Ovary (tissue), 3 donors: ENCODE measurements at regions not wholly inside any gene's neighbourhood (a gene's known extent, or its start where the extent isn't known, plus 50 kb on each side); places are given as distances from the start of the nearest gene placed in this dataset.

Source experiments
- POLR2A ChIP-seq: fragments of 450-650 bp; IDR thresholded peaks from one replicate; pipeline ENCODE4 v1.6.1; 2017; ENCODE audit warnings: antibody characterized with exemption, mild to moderate bottlenecking, moderate library complexity
- TF ChIP-seq, protein P1 (sequence below), 3 donors: fragments of 450-650 bp in 2 of 3; fragments of 200-600 bp in 1 of 3; IDR thresholded peaks; one replicate each; pipeline versions ENCODE4 v1.5.1 to v1.8.0; 2016 to 2022; ENCODE audit warnings: antibody characterized with exemption in 3 of 3, mild to moderate bottlenecking in 1 of 3
- donor health status: DM: no; HTN: no; CAD: no.

GRCh38 chr20:50376179-50376887 is 133.8 kb upstream of the PTPN1 start:
- TF ChIP-seq, protein P1, sequence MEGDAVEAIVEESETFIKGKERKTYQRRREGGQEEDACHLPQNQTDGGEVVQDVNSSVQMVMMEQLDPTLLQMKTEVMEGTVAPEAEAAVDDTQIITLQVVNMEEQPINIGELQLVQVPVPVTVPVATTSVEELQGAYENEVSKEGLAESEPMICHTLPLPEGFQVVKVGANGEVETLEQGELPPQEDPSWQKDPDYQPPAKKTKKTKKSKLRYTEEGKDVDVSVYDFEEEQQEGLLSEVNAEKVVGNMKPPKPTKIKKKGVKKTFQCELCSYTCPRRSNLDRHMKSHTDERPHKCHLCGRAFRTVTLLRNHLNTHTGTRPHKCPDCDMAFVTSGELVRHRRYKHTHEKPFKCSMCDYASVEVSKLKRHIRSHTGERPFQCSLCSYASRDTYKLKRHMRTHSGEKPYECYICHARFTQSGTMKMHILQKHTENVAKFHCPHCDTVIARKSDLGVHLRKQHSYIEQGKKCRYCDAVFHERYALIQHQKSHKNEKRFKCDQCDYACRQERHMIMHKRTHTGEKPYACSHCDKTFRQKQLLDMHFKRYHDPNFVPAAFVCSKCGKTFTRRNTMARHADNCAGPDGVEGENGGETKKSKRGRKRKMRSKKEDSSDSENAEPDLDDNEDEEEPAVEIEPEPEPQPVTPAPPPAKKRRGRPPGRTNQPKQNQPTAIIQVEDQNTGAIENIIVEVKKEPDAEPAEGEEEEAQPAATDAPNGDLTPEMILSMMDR (IDR thresholded peaks at IDR 0.05): no peak
- no peak for TF ChIP-seq POLR2A
